ENCODE measurements at regions not wholly inside any gene's neighbourhood (a gene's known extent, or its start where the extent isn't known, plus 50 kb on each side); places are given as distances from the start of the nearest gene placed in this dataset.

GRCh38 chr18:56066524-56067213, 478.7 kb upstream of the TCF4 start:
- no peak for DNase-seq

- DNase-seq, result no peak
Measured at GRCh38 chr18:56065086-56065485, 477.1 kb upstream of the TCF4 start.

GRCh38 chr18:56062931-56063330, 474.9 kb upstream of the TCF4 start:
- no peak for DNase-seq

- no peak for DNase-seq
Measured at GRCh38 chr18:56060967-56061541, 473.1 kb upstream of the TCF4 start.

GRCh38 chr18:56052202-56052601, 464.2 kb upstream of the TCF4 start:
- DNase-seq, result no peak

- DNase-seq, result no peak
Measured at GRCh38 chr18:56044239-56044638, 456.2 kb upstream of the TCF4 start.

- DNase-seq, result no peak
Measured at GRCh38 chr18:56043641-56044061, 455.7 kb upstream of the TCF4 start.

GRCh38 chr18:56042915-56043536, 455.0 kb upstream of the TCF4 start:
- DNase-seq, result no peak

- no peak for DNase-seq
Measured at GRCh38 chr18:56038171-56039030, 450.4 kb upstream of the TCF4 start.

GRCh38 chr18:56036741-56037140, 448.7 kb upstream of the TCF4 start:
- DNase-seq, result no peak

- no peak for DNase-seq
Measured at GRCh38 chr18:56035546-56035945, 447.6 kb upstream of the TCF4 start.

- no peak for DNase-seq
Measured at GRCh38 chr18:56034949-56035348, 447.0 kb upstream of the TCF4 start.

- DNase-seq, result no peak
Measured at GRCh38 chr18:56030060-56030459, 442.1 kb upstream of the TCF4 start.

GRCh38 chr18:56028514-56028913, 440.5 kb upstream of the TCF4 start:
- DNase-seq, result no peak

GRCh38 chr18:56026509-56026908, 438.5 kb upstream of the TCF4 start:
- no peak for DNase-seq

GRCh38 chr18:56021809-56022195, 433.8 kb upstream of the TCF4 start:
- no peak for DNase-seq

- DNase-seq, result no peak
Measured at GRCh38 chr18:56021136-56021808, 433.3 kb upstream of the TCF4 start.

GRCh38 chr18:56019908-56020307, 431.9 kb upstream of the TCF4 start:
- no peak for DNase-seq

- DNase-seq, result no peak
Measured at GRCh38 chr18:56019156-56019555, 431.2 kb upstream of the TCF4 start.

GRCh38 chr18:56009411-56009810, 421.4 kb upstream of the TCF4 start:
- no peak for DNase-seq

- no peak for DNase-seq
Measured at GRCh38 chr18:56003720-56004088, 415.7 kb upstream of the TCF4 start.

GRCh38 chr18:56003009-56003719, 415.2 kb upstream of the TCF4 start:
- no peak for DNase-seq

Data from activated gamma-delta T cell (primary cell).